A673 (cell line): ENCODE measurements at regions not wholly inside any gene's neighbourhood (a gene's known extent, or its start where the extent isn't known, plus 50 kb on each side); places are given as distances from the start of the nearest gene placed in this dataset.

Experiments used
- BruUV-seq: library from RNA; stranded (reverse); fragments of 400-500 nt; replicated peaks from 2 replicates; lab custom pipeline; 2021; lab: Mats Ljungman, UMichigan
- CTCF ChIA-PET: fragments of 300-600 bp; sonication (Branson Sonifier 250); formaldehyde crosslinking; loops from one replicate; lab custom pipeline; 2022; ENCODE audit warnings: antibody characterized with exemption; lab: Charles Lee
- POLR2A ChIA-PET: fragments of 300-600 bp; sonication (Branson Sonifier 250); formaldehyde crosslinking; loops from one replicate; lab custom pipeline; 2022; ENCODE audit warnings: antibody characterized with exemption; ENCODE audit not compliant: low non-redundant PET; lab: Charles Lee
- DNase-seq: peaks from one replicate; pipeline ENCODE4 v3.0.0-alpha.2; 2015; ENCODE audit warnings: low spot score
- H3K27ac ChIP-seq: fragments of 200-600 bp; sonication (generic); 2 replicates; pipeline ENCODE4 v1.5.1; 2016; ENCODE audit warnings: mixed run types, low read depth, mild to moderate bottlenecking, mixed read lengths, antibody characterized with exemption, low read length; ENCODE audit not compliant: poor library complexity, severe bottlenecking
- H3K27me3 ChIP-seq: fragments of 200-600 bp; sonication (generic); replicated peaks from 2 replicates; pipeline ENCODE4 v1.6.1; 2017; ENCODE audit warnings: mixed run types, low read depth, mild to moderate bottlenecking, mixed read lengths, antibody characterized with exemption, low read length; ENCODE audit not compliant: insufficient read depth, poor library complexity
- H3K36me3 ChIP-seq: fragments of 200-600 bp; sonication (generic); 2 replicates; pipeline ENCODE4 v1.6.1; 2016; ENCODE audit warnings: mixed run types, mild to moderate bottlenecking, mixed read lengths, antibody characterized with exemption, low read length; ENCODE audit not compliant: insufficient read depth, poor library complexity, severe bottlenecking
- H3K4me1 ChIP-seq: fragments of 200-600 bp; sonication (generic); 2 replicates; pipeline ENCODE4 v1.6.1; 2017; ENCODE audit warnings: mixed run types, mild to moderate bottlenecking, mixed read lengths, antibody characterized with exemption, low read length; ENCODE audit not compliant: insufficient read depth, poor library complexity, severe bottlenecking
- H3K4me3 ChIP-seq: fragments of 200-600 bp; sonication (generic); 2 replicates; pipeline ENCODE4 v1.5.1; 2016; ENCODE audit warnings: low read depth, mixed run types, mild to moderate bottlenecking, mixed read lengths, low read length; ENCODE audit not compliant: poor library complexity, severe bottlenecking
- H3K9me3 ChIP-seq: fragments of 200-600 bp; sonication (generic); 2 replicates; pipeline ENCODE4 v1.6.1; 2016; ENCODE audit warnings: mixed run types, low read depth, mild to moderate bottlenecking, mixed read lengths, antibody characterized with exemption, low read length; ENCODE audit not compliant: poor library complexity, severe bottlenecking
- CTCF ChIP-seq: fragments of 300-800, 200-600 bp; sonication (generic); conservative IDR thresholded peaks from 2 replicates; pipeline ENCODE4 v1.5.1; 2017; ENCODE audit warnings: low read depth, mild to moderate bottlenecking, antibody characterized with exemption, low read length, moderate library complexity, mixed read lengths
- EZH2 ChIP-seq: fragments of 200-600 bp; sonication (generic); IDR thresholded peaks from 2 replicates; pipeline ENCODE4 v1.6.1; 2017; ENCODE audit warnings: borderline replicate concordance, low read depth, mild to moderate bottlenecking, mixed read lengths, antibody characterized with exemption, low read length; ENCODE audit not compliant: poor library complexity, severe bottlenecking
- intact Hi-C: fragments of 100-400 bp; cut with micrococcal nuclease; formaldehyde crosslinking; loops from one replicate; pipeline ENCODE4 v1.10.0; 2022; ENCODE audit not compliant: unreplicated experiment

GRCh38 chr10:23525406-23525805, 86.5 kb downstream of the OTUD1 start:
- no peak overlapping the region for H3K27ac ChIP-seq
- H3K9me3 ChIP-seq, result no peaks in the 10 kb centered on the region
- H3K4me1 ChIP-seq, result peaks cover 16% of the 10 kb centered on the region
- DNase-seq, result peak; percentile 58
- H3K36me3 ChIP-seq, result no peaks in the 10 kb centered on the region
- ChIA-PET POLR2A (no interaction called here), CTCF (no interaction called here)
- no TSS peak for BruUV-seq
- no peak overlapping the region for H3K4me3 ChIP-seq
- intact Hi-C loops, result loop anchor here (5.0 to 10.0 kb wide), 2 partner anchors 208 to 989 kb away; no protein-coding TSS in a partner anchor
- no peak for TF ChIP-seq EZH2
- TF ChIP-seq CTCF, result peak; percentile 64
- no peaks in the 10 kb centered on the region for H3K27me3 ChIP-seq

GRCh38 chr10:23528419-23528818, 89.5 kb downstream of the OTUD1 start:
- Histone ChIP-seq H3K27me3 (no peaks in the 10 kb centered on the region), H3K4me3 (no peak overlapping the region), H3K9me3 (no peaks in the 10 kb centered on the region), H3K27ac (no peak overlapping the region), H3K4me1 (no peaks in the 10 kb centered on the region), H3K36me3 (no peaks in the 10 kb centered on the region)
- TF ChIP-seq CTCF (no peak), EZH2 (no peak)
- intact Hi-C loops, result loop anchor here (5.0 to 10.0 kb wide), 2 partner anchors 211 to 986 kb away; no protein-coding TSS in a partner anchor
- no TSS peak for BruUV-seq
- DNase-seq, result no peak
- POLR2A ChIA-PET, result interaction anchor here (0.6 kb wide), 1 partner anchor 11 kb away, joined by 3 read pairs; no protein-coding TSS in a partner anchor
- CTCF ChIA-PET, result interaction anchor here (0.5 kb wide), 1 partner anchor 105 kb away, joined by 7 read pairs; no protein-coding TSS in a partner anchor

- H3K4me1 ChIP-seq, result no peaks in the 10 kb centered on the region
- H3K27ac ChIP-seq, result no peak overlapping the region
- BruUV-seq, result no TSS peak
- no peak for TF ChIP-seq CTCF
- no peak for TF ChIP-seq EZH2
- no peaks in the 10 kb centered on the region for H3K9me3 ChIP-seq
- ChIA-PET CTCF (no interaction called here), POLR2A (no interaction called here)
- DNase-seq, result no peak
- H3K4me3 ChIP-seq, result no peak overlapping the region
- intact Hi-C loops, result loop anchor here (2.0 to 10.0 kb wide), 3 partner anchors 212 to 985 kb away; no protein-coding TSS in a partner anchor
- no peaks in the 10 kb centered on the region for H3K27me3 ChIP-seq
- no peaks in the 10 kb centered on the region for H3K36me3 ChIP-seq
These were observed 90.8 kb downstream of the OTUD1 start for GRCh38 chr10:23529625-23530024.
